ENCODE measurements at regions not wholly inside any gene's neighbourhood (a gene's known extent, or its start where the extent isn't known, plus 50 kb on each side); places are given as distances from the start of the nearest gene placed in this dataset.

GRCh38 chr3:8444883-8445282 is 56.7 kb upstream of the LMCD1 start:
- TF ChIP-seq, protein P1, sequence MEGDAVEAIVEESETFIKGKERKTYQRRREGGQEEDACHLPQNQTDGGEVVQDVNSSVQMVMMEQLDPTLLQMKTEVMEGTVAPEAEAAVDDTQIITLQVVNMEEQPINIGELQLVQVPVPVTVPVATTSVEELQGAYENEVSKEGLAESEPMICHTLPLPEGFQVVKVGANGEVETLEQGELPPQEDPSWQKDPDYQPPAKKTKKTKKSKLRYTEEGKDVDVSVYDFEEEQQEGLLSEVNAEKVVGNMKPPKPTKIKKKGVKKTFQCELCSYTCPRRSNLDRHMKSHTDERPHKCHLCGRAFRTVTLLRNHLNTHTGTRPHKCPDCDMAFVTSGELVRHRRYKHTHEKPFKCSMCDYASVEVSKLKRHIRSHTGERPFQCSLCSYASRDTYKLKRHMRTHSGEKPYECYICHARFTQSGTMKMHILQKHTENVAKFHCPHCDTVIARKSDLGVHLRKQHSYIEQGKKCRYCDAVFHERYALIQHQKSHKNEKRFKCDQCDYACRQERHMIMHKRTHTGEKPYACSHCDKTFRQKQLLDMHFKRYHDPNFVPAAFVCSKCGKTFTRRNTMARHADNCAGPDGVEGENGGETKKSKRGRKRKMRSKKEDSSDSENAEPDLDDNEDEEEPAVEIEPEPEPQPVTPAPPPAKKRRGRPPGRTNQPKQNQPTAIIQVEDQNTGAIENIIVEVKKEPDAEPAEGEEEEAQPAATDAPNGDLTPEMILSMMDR (conservative IDR thresholded peaks at IDR 0.05 in 1 of 2, IDR thresholded peaks at IDR 0.05 in 1 of 2; ENCODE audit: low read depth in 1 of 2, low read length in 2 of 2) = no peak
- no peak for TF ChIP-seq EZH2 (IDR thresholded peaks at IDR 0.05; ENCODE audit: low read length, missing control alignments)
